GM19452 (cell line): ENCODE measurements at regions not wholly inside any gene's neighbourhood (a gene's known extent, or its start where the extent isn't known, plus 50 kb on each side); places are given as distances from the start of the nearest gene placed in this dataset.

Experiments
- ATAC-seq: cut with Tn5 transposase; IDR thresholded peaks from one replicate; pipeline ENCODE4 v1.9.1; 2021; ENCODE audit not compliant: unreplicated experiment

DNA sequence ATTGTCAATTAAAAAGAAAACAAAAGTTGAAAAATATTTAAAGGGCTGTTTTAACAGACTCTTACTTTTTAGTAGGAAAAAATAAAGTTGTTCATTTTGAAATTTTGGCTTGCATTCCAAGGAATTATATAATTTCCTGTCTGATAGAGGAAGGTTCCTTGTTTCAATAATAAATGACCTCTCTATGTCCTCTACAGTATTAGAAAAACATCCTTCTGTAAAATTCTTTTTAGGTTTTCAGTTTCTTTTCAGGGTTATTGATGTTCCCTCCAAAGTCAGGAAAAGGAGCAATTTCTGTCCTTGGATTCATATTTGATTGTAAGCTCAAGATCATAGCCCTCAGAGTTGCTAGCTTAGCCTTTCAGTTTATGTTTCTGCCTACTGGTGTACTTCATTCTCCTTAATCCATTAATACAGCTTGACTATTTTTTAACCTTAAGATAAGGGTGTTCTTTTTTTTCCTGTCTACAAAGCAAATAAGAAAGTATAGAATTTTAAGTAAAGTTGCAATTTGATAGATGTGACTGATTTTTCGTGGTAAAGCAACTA is 125.2 kb upstream of the COL3A1 start:
- ATAC-seq, result no peak

DNA sequence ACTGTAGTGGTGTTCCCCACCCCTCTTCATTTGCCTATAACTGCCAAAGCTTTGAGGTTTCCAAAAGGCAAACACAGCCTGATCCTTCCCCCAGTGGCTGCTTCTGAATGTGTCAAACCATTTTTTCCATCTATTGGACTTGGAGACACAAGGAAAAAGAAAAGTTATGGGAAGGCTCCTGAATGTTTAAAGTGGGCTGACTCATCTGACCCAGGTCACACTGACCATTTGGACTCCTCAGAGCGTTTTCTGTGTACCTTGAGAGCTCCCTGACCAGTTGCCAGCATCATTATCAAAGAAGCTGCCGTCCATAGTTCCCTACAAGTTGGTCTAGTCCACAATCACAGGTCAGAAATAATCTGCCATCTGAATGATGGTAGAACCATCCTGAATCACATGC is 123.4 kb upstream of the COL3A1 start:
- no peak for ATAC-seq

DNA sequence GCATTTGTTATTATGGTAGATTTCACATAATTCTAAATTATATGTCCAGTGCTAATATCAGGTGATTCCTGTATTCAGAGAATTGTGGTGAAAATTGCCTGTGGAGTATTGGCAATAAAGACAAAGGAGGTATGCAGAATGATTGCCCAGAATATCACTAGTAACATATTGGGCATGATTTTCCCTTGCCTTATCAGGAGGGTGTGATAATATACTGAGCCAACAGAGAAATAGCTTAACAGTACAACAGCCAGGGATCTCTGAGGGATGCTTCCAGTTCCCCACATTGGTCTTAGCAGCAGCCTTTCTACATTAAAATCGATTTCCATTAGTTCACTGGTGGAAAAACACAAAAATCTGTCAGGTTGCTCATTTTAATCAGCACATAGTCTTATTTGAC is 122.9 kb upstream of the COL3A1 start:
- ATAC-seq, result no peak

DNA sequence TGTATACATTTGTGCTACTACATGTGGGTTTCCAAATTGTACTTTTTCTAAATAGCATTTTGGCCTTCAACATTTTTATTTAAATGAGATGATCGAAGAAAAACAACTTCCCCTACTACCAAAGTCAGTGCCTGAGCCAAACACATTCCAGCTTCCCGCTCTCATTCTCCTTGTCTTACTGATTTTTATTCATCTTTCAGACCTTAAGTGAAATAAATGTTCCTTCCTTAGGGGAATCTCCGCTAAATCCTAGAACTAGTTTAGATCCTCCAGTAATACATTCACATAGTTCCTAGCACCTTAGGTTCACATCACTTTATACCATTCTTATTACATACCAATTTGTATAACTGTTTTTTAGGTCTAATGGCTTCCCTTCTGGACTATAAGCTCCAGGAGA is 122.3 kb upstream of the COL3A1 start:
- ATAC-seq, result no peak

DNA sequence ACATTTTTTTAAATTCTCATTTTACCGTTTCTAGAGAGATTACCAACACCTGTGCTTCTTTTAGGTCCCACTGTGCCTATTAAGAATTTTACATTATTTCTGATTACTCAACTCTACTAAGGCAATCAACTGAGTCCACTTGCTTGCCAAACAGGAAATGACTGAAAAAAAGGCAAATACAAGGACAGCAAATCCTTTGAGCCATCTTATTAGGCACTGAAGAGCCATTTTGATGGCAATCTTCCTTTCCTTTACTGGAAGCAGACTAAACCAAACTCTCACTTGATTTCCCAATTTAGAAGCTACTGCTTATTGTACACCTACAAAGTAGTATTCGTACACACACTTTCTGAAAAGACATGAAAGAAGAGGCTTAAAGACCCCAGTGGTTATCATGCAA is 121.4 kb upstream of the COL3A1 start:
- ATAC-seq, result no peak

DNA sequence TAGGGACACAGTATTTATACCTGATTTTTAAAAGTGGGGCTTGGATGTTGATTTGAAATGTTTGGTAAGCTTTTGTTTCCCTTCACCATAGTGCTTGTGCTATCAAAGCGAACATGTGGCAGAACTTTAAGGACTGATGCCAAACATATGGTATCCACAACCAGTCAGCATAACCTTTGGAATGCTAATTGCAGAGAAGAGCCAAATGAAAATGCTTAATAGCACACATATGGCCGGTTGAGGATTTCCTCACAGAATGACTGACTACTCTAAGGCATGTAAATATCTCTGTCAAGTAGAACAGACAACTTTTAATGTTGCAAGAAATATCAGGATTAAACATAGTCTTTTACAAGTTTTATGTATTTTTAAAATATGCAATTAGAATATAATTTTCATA is 120.9 kb upstream of the COL3A1 start:
- no peak for ATAC-seq

DNA sequence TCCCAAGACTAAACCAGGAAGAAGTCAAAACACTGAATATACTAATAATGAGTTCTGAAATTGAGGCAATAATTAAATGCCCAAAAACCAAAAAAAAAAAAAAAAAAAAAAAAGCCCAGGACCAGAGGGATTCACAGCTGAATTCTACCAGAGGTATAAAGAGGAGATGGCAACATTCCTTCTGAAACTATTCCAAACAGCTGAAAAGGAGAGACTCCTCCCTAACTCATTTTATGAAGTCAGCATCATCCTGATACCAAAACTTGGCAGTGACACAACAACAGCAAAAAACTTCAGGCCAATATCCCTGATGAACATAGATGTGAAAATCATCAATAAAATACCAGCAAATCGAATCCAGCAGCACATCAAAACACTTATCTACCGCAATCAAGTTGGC is 108.5 kb upstream of the COL3A1 start:
- ATAC-seq, result no peak

DNA sequence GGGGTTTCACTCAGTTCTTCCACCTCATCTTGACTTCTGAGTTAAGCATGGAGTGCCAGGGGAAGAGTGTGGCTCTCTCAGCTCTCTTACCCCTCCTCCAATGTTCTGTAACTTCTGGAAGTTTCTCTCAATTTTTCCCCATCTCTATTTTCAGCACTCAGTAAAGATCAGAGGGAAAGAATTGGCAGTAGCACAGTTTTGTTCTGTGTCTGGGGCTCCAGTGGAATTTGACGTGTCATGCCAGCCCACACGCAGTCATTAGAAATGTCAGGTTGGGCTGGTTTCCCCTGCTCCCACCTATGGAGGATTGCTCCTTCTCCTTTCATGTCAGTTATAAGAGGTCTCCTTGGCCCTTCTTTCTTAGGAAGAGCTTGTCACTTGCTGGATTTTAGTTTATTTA is 104.6 kb upstream of the COL3A1 start:
- ATAC-seq, result no peak

DNA sequence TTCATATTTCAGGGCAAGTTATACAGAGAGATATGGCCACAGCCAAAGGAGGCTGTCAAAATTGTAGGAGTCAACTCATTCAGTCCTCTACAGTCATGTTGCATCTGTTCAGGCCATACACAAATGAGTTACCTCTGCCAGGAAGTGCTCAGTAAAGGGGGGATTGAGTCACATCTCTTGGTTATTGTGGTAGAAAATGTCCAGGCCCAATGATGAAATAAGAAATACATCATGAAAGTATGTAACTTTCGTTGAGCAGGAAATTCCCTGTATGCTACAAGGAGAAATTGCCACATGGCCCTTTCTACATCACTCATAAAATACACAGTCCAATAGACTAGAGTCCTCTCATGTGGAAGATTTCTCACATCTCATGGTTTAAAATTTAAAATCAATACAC is 103.9 kb upstream of the COL3A1 start:
- ATAC-seq, result no peak

DNA sequence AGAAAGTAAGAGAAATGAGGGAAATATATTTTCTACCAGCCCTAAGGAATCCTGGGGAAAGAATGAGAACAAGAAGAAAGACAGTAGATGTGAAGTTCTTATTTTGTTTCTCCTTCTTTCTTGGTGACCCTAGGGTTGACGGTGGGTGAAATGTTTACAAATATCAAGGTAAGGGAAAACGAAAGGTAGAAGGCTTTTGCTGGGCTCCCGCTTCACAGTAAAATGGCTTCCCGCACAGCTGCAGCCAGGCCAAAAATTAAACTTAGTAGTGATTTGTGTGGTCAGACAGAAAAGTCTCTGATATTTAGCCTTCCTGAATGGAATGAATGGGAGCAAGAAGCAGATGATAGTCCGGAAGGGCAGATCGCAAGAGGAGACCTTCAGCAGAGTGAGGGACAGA is 99.1 kb upstream of the COL3A1 start:
- ATAC-seq, result no peak

DNA sequence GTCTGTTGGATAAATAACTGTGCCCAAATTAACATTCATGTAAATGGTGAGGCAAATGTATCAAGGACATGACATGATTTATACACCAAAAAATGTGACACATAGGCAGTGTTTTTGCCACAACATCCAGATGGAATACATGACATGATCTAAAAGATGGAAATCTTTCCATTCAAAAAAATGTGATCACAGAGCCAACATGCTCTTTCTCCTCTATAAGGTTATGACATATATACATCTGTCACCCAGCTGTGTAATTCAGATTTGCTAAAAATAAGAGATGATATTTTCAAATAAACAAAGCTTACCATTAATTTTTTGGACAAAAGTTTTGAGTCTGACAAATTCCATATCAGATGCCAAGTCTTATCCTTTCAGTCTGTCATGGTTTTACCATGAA is 95.5 kb upstream of the COL3A1 start:
- no peak for ATAC-seq

DNA sequence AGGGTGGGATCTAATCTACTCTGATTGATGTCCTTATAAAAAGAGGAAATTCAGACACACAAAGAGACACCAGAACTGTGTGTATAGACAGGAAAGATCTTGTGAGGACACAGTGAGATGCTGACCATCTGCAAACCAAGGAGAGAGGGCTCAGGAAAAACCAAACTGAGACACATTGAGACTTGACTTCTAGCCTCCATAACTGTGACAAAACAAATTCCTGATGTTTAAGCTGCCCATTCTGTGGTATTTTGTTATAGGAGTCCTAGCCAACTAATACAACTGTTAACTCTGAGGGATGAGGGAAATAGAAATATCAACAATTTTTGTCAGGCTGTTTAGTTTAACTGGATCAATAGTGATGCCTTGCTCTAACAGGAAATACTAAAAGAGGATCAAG is 93.4 kb upstream of the COL3A1 start:
- ATAC-seq, result no peak

DNA sequence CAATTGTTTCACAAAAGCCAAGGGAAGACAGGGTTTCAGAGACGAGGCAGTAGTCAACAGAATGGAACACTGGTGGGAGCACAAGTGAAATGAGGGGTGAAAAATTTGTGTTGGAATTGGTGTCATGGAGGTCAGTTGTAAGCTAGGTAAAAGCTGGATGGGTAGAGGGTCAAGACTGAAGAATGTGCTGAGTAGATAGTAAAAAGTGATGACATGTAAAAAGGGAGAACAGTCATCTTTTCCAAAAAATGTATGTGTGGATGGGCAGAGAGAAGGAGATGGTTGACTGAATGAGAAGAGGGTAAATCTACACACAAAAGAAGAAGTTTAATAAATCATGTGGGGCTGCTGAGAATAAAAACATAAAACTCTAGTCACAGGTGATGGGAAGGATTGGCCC is 92.7 kb upstream of the COL3A1 start:
- no peak for ATAC-seq

DNA sequence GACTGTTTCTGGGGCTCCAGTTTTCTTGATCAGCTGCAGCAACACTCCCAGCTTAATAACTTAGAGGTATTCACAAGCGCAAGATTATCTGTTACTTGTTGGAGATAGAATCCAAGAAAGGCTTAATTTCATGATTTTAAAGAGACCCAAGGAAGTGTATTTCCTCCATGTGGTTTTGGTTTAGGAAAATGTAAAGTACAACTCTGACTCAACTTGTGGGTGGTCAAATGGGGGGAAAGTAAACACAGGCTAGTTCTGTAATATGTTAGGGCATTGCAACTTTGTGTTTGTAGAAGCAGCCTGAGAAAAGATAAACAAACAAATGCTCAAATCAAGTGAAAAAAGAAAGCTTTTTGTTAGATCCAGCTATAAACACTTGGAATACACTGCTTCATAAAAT is 90.1 kb upstream of the COL3A1 start:
- ATAC-seq, result no peak

DNA sequence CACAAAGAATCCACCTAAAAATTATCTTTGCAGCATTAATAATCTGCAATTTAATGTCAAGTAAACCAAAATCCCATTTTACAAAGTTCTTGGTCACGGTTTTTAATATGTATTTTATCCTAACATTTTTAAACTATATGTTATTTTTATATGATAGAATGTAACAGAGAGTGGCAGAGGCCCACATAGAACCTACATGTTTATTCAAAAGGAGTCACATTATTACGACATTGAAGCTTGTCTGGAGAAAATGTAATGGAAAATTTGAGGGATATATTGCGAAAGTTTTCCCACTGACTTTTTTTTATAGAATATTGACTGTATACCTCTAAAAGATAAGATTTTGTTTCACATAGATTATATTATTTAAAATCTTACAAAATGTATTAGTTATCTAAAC is 89.7 kb upstream of the COL3A1 start:
- ATAC-seq, result no peak

DNA sequence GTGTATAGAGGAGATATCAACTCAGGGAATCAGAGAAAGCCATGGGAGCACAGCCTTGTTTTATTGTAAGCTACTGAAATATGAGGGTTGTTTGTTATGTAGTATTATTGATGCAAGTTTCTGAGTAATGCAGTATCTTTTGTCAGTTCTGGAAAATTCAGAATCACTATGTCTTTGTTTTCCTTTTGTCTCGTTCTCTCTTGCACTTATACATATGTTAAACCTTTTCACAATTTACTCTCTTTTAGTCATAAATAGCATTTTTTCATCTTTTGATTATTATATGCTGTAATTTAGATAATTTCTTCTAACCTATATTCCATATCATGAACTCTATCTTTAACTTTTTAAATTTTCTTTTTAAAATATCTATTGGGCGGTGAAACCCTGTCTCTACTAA is 85.0 kb upstream of the COL3A1 start:
- ATAC-seq, result no peak

DNA sequence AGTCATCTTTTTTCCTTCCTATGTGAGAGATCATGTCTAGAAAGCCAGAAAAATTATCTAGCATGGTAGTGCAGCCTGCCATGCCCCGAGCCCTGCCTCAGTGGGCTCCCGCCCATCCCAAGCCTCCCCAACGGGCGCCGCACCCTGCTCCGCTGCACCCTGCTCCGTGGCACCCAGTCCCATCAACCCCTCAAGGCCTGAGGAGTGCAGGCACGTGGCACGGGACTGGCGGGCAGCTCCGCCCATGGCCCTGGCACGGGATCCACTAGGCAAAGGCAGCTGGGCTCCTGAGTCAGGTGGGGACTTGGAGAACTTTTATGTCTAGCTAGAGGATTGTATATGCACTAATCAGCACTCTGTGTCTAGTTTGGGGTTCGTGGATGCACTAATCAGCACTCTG is 83.4 kb upstream of the COL3A1 start:
- no peak for ATAC-seq

DNA sequence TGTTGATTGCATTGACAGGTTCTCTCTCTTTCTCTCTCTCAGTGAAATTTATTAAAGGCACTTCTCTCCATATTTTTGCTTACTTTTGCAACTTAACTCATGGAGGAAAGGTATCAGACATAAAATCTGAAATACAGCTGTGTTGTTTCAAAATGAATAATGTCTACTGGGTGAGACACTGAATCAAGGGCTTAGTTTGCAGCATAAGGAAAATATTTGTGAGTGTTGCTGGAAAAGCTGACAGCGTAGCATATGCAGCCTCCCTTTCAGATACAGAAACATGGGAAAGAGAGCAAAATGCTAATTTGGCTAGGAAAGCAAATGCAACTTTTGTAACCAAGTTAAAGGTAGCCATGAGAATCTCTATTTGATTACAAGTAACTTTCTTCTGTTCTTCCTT is 81.5 kb upstream of the COL3A1 start:
- no peak for ATAC-seq

DNA sequence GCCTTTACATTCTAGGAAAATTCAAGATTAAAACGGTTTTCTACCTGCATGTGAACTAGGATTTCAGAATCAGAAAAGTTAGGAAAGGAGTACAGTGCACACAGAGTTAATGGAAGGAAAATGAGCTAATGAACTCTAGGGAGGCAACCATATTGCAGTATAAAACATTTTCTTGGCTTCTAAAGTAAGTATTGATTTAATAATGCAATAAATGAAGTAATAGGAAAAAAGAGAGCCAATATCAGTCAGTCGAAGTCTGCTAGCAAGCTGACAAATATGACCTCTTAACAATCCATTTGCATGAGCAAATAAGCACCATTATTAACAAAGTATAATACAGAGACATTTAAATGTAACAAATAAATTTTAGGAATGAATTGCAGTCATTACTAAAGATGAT is 80.2 kb upstream of the COL3A1 start:
- ATAC-seq, result no peak

DNA sequence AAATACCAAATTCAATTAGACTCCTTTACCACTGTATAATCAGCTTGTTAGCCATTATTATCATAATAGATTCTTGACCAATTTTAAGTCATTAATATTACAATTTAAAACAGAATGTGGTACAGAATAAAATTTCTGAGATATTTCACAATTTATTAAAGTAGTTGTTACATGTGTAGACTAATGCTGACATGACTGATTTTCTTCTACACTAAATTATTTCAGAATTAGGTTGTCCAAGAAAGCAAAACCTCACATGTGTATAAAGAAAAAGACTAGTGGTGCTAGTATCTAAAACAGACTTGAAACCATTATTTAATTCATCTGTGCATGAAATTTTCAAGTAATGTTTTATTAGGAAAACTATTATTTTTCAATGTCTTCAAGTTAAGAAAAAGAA is 79.2 kb upstream of the COL3A1 start:
- ATAC-seq, result no peak

DNA sequence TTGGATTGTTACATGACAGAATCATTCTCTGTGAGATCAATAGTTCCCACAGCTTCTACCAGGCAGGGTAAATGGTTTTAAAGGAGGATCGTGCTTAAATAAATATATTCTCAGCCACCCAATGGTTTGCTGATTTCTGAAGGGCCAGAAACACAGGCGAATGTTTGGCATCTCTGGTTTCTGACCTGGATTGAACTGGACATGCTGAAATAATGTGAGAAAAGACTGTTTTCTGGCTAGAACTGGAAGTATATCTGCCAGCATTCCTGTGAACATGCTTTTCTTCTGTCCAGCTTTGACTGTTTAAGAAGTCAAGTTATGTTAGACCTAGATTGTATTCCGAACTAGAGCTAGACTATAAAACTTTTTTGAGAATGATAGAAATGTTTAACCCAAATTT is 77.1 kb upstream of the COL3A1 start:
- ATAC-seq, result no peak

DNA sequence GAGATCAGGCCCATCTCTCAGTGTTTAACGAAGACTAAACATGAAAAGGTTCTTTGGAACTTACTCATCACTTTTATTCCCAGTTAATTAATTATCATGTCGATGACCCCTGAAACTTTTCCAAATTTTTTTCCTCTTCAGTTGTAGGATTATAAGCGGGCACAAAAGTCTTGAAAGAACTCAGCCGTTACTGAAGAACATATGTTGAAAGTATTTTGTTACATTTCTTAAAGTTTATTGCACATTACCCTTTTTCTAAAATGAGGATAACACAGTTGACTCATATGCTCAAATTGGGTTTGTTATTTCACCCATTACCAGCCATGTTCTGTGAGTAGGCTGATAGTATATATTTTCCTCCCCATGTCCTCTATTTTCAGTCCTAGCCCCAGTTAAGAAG is 75.9 kb upstream of the COL3A1 start:
- no peak for ATAC-seq

DNA sequence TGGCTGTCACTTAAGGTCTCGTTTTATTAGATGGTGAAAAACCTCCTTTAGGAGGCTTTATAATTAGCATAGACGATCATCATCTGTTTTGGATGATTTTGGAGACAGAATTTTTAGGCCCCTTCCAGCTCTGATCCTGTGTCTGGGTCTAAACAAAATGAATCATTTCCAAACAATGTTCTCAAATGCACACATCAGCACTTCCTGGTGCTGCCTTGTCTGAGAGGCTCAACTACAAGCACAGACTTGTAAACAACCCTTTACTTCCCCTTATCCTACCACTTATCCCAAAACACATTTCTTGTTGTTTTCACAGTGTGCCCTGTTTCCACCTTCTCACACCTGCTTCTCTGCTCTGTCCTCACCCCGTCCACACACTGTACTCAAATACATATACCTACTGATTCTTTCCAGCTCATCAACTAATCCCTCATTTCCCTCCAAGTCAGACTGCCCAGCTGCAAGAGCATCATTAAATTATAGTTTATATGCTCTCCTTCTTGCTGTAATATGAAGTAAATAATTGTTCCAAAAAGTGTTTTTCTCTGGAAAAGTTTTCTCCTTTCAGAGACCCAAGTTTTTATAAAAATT is 71.2 kb upstream of the COL3A1 start:
- ATAC-seq, result no peak

DNA sequence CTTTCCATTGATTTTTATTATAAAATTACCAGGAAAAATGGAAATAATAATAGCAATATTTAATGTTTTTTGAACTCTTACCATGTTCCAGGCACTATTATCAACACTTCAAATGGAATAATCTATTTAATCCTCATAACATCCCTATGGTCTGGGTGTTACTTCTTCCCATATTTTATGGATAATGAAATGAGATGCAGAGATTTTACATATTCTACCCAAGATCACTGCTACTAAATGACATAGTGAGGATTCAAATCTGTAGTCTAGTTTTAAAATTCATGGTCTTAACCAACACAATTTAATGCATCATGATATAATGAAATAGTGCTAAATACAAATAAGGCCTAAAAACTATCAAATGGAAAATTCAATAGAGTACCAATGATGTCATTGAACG is 70.4 kb upstream of the COL3A1 start:
- no peak for ATAC-seq
